ENCODE measurements at regions not wholly inside any gene's neighbourhood (a gene's known extent, or its start where the extent isn't known, plus 50 kb on each side); places are given as distances from the start of the nearest gene placed in this dataset.

- Histone ChIP-seq H3K27ac (ENCODE audit: low read depth) (no peak overlapping the region), H3K4me3 (no peak overlapping the region), H3K4me2 (no peak overlapping the region), H4K20me1 (replicated peaks; ENCODE audit: insufficient read depth) (no peaks in the 10 kb centered on the region), H3K4me1 (ENCODE audit: insufficient read depth) (no peaks in the 10 kb centered on the region), H2AFZ (no peak overlapping the region), H3K9me2 (ENCODE audit: insufficient read depth) (peaks cover 11% of the 10 kb centered on the region), H3K27me3 (ENCODE audit: insufficient read depth) (no peaks in the 10 kb centered on the region), H3K36me3 (ENCODE audit: insufficient read depth) (no peaks in the 10 kb centered on the region), H3K79me2 (replicated peaks; ENCODE audit: insufficient read depth) (no peaks in the 10 kb centered on the region), H3F3A (replicated peaks; ENCODE audit: low read depth) (no peaks in the 10 kb centered on the region)
- H3K27me3 Mint-ChIP-seq (ENCODE audit: insufficient read depth, low read depth, poor library complexity) = peaks cover 2% of the 10 kb centered on the region
- no peaks in the 10 kb centered on the region for H3K36me3 Mint-ChIP-seq (ENCODE audit: low read depth)
- TF ChIP-seq ETS1 (IDR thresholded peaks at IDR 0.05) (no peak), EZH2 (IDR thresholded peaks at IDR 0.05; ENCODE audit: low read depth, unreplicated experiment) (no peak), ZNF114 (CRISPR knock-in tag; IDR thresholded peaks at IDR 0.05) (no peak), ZNF462 (CRISPR knock-in tag; IDR thresholded peaks at IDR 0.05) (no peak), POLR2AphosphoS5 (IDR thresholded peaks at IDR 0.05; ENCODE audit: low read depth) (no peak), JUNB (IDR thresholded peaks at IDR 0.05; ENCODE audit: unreplicated experiment) (no peak), CREB1 (CRISPR knock-in tag; IDR thresholded peaks at IDR 0.05; ENCODE audit: low read depth) (no peak), EZH2phosphoT487 (IDR thresholded peaks at IDR 0.05; ENCODE audit: unreplicated experiment) (no peak), ZNF331 (CRISPR knock-in tag; IDR thresholded peaks at IDR 0.05; ENCODE audit: low read depth) (no peak), REST (IDR thresholded peaks at IDR 0.05; ENCODE audit: unreplicated experiment) (no peak), STAT1 (IDR thresholded peaks at IDR 0.05; ENCODE audit: unreplicated experiment) (no peak), NANOG (IDR thresholded peaks at IDR 0.05; ENCODE audit: borderline replicate concordance) (no peak)
- TF ChIP-seq, protein P1, sequence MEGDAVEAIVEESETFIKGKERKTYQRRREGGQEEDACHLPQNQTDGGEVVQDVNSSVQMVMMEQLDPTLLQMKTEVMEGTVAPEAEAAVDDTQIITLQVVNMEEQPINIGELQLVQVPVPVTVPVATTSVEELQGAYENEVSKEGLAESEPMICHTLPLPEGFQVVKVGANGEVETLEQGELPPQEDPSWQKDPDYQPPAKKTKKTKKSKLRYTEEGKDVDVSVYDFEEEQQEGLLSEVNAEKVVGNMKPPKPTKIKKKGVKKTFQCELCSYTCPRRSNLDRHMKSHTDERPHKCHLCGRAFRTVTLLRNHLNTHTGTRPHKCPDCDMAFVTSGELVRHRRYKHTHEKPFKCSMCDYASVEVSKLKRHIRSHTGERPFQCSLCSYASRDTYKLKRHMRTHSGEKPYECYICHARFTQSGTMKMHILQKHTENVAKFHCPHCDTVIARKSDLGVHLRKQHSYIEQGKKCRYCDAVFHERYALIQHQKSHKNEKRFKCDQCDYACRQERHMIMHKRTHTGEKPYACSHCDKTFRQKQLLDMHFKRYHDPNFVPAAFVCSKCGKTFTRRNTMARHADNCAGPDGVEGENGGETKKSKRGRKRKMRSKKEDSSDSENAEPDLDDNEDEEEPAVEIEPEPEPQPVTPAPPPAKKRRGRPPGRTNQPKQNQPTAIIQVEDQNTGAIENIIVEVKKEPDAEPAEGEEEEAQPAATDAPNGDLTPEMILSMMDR (conservative IDR thresholded peaks at IDR 0.05; ENCODE audit: low read depth in 2 of 2) = no peak
- H3K27ac Mint-ChIP-seq = no peak overlapping the region
- no peak overlapping the region for H3K4me3 Mint-ChIP-seq
- ATAC-seq (no peak), DNase-seq (ENCODE audit: low spot score) (no peak)
- no peaks in the 10 kb centered on the region for H3K4me1 Mint-ChIP-seq
- no peaks in the 10 kb centered on the region for H3K9me3 Mint-ChIP-seq
Observed at GRCh38 chr10:124307591-124307990, 111.1 kb downstream of the OAT start.
